ENCODE measurements at regions not wholly inside any gene's neighbourhood (a gene's known extent, or its start where the extent isn't known, plus 50 kb on each side); places are given as distances from the start of the nearest gene placed in this dataset.

- DNase-seq, result no peak
Observed at GRCh38 chr5:5985332-5985731, 393.0 kb downstream of the MED10 start.

- no peak for DNase-seq
Observed at GRCh38 chr5:5983261-5983980, 394.9 kb downstream of the MED10 start.

DNA sequence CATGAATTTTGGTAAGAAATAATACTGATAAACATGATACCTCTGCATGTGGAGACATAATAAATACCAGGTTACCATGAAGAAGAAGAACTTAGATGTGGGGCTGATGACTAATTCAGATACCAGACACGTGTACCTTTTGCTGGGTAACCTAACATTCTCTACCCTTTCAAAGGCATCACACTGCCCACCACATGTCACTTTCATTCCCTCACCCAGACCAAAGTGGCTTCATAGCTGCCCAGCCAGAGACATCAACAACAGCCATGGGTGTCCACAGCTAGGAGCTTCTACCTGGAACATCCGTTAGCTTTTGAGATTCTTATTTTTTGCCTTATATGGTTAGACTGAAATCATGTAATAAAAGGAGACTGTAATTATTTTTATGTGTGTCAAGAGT, 396.8 kb downstream of the MED10 start:
- DNase-seq, result no peak

- DNase-seq, result no peak
Observed at GRCh38 chr5:5980538-5980895, 397.8 kb downstream of the MED10 start.

DNA sequence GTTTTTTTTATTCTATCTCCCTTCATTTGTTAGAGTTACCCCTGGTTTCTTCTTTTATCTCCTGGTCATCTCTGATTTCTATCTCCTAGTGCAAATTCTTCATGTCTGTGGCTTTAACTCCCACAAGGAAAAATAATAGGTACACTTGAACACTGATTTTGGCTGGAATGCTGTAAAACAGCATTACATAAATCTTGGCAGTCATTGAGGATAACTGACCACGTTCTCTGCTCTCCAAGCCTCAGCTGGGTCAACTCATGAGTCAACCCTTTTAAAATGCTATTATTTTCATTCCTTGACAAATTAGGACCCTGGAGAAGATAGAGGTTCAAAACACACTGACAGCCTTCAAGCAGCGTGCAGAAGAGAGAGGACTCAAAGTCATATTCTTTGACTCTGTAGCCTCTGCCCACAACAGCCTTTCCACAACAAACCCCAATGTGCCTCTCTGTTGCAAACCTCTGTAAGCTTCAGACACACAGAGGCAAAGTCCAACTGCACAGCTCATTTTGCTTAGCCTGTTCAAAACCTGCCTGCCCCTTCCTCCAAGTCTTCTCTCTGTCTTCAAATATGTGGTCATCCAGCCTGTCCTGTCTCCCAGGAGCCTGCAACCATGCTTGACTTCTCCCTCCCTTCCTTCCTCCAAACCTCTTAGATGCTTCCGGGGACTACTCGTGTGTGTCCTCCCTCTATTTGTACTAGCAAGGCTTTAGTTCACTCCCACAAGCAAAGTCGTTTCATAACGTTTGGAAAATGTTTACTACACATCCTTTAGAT, 398.4 kb downstream of the MED10 start:
- DNase-seq, result peak; percentile 5

- DNase-seq, result peak; percentile 7
Observed at GRCh38 chr5:5979377-5979760, 399.0 kb downstream of the MED10 start.

- DNase-seq, result no peak
Observed at GRCh38 chr5:5978501-5979376, 399.6 kb downstream of the MED10 start.

DNA sequence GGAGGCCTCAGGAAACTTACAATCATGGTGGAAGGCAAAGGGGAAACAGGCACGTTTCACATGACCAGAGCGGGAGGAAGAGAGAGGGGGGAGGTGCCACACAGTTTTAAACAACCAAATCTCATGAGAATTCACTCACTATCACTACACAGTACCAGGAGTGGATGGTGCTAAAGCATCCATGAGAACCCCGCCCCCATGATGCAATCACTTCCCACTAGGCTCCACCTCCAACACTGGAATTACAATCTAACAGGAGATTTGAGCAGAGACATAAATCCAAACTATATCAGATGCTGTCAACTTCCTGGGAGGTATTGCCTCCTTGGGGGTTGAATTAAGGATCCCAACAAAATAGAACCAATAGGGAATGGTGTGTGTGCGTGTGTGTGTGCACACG, 407.1 kb downstream of the MED10 start:
- no peak for DNase-seq

- DNase-seq, result no peak
Observed at GRCh38 chr5:5969942-5970483, 408.3 kb downstream of the MED10 start.

GRCh38 chr5:5968981-5969380, 409.4 kb downstream of the MED10 start:
- no peak for DNase-seq

DNA sequence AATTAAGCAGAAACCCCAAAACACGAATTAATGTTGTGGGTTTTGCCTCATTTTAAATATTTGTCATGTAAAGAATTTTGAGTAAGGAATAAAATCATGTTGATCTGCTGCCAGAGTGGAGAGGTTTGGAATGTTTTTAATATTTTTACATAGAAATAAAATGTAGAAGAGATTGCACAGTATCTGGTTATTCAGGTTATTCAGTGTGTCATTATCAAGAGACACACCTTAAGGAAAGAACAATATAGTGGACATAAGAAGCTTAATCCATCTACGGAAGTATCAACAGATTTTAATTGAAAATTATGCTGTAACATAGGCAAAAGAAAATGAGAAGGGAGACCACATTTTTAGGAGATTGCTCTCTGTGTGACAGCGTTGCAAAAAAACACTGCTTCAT, 410.4 kb downstream of the MED10 start:
- no peak for DNase-seq

DNA sequence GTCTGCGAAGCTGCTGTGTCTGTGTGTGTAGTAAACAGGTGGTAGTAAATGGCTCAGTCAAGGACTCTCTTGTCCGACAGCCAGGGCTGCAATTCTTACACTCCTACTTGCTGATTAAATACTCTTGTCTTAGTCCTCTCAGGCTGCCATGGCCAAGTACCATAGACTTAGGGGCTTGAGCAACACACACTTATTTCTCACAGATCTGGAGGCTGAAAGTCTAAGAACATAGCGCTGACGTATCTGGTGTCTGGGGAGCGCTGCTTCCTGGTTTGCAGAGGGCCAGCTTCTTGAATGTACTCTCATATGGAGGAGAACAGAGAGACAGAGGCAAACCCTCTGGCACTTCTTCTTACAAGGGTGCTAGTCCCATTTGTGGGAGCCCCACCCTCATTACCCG, 411.0 kb downstream of the MED10 start:
- DNase-seq, result no peak

- DNase-seq, result no peak
Observed at GRCh38 chr5:5965132-5965531, 413.2 kb downstream of the MED10 start.

GRCh38 chr5:5964347-5964746, 414.0 kb downstream of the MED10 start:
- DNase-seq, result no peak

DNA sequence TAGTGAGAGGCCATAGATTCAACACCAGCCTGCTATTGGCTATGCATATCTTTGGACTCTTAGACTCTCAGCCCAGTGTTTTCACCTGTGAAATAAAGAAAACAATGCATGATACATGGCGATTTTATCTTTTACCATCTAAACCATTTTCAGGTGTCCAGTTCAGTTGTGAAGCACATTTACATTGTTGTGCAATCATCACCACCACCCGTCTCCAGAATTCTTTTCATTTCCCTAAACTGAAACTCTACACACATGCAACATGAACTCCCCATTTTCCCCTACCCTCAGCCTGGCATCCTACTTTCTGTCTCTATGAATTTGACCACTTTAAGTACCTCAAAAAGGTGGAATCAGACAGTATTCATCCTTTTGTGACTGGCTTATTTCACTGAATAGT, 420.6 kb downstream of the MED10 start:
- DNase-seq, result no peak

DNA sequence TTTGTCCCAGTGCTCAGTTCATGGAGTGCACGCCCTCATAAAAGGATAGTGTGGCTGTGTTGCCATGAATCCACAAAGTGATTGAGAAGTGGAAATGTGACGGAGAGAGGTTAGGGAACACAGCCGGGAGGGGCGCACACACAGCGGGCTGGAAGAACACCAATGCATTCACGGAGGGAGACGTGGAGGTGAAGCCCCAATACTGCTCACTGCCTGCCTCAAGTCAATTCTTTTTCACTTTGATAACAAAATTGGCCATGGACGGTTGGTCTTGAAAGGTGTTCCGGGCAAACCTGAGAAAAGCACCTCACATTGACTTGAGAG, 424.1 kb downstream of the MED10 start:
- no peak for DNase-seq

GRCh38 chr5:5953584-5954274, 424.6 kb downstream of the MED10 start:
- no peak for DNase-seq

DNA sequence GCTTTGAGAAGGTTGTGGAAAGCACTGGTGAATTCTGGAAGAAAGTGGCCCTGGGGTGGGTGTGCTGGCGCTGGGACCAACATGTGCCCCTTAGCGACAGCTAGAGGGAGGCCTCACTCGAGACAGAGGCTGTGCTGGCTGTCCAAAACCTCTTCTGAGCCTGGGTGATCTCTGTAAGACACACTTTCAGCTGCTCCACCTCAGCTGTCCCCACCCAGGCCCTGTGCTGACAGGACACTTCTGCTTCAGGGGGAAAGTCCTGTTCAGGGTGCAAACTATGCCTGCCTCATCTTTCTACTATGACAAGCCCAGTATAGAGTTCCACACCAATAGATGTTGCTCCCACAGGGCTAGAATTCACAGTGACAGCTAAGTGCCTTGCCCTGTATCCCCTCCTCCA, 426.4 kb downstream of the MED10 start:
- DNase-seq, result no peak

DNA sequence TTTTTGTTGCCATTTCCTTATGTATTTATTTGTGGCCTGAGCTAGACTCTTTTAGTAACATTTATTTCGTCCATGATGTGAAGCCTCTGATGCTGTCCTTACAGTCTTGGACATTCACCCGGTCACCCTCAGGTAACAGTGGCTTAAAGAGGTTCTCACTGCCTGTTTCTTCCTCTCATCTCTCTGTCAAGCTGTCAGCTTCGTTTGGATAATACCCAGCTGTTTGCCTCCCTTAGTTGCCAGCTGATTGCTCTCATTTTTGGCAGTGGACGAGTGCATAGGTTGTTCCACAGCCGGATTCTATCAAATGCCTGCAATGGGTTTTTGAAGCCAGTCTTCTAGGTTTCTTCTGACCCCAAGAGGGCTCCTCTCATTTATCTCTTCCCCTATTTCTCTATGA, 427.7 kb downstream of the MED10 start:
- DNase-seq, result no peak

- DNase-seq, result no peak
Observed at GRCh38 chr5:5941486-5941885, 436.9 kb downstream of the MED10 start.

DNA sequence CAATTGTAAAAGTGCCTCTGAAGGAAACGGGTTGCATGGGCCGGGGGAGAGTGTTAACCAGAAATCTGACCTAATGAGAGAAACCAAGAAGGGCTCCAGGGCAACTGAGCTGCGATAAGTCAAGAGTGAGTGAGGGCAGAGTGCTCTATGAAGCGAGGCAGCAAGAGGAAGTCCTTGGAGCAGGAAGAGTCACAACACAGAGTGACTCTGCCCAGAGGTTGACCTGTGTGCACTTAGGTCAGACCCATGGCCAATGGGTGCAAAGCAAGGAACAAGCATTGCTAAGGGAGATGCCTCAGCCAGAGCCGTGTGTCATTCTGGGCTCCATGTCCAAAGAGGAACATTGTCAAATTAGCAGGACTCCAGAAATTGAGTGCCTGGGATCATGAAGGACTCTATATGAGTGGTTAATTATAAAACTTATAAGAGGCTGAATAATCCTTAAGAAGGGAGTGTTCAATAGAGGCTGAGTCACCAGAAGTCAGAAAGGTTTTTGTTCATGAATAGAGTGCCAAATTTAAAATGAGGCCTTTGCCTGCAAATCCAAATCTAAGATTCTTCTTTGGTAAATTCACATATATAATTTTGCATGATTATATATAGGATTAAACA, 438.5 kb downstream of the MED10 start:
- DNase-seq, result no peak

DNA sequence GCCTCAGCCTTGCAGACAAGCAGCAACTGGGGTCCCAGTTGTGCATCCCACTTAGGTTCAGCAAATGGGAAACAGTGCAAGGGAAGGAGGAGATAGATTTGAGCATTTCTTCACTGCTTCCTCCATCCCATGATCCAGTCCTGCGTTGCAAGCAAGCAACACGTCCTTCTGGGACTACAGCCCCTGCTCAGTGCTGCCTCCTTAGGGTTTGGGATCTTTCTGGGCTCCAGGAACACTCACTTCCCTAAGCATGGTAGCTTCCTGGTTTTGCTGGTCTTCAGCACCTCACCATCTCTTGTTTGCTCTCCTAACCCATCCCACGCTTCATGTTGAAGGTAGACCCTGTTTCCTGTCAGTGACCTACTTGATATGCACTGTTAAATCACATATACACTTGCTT, 444.7 kb downstream of the MED10 start:
- DNase-seq, result no peak
